ENCODE measurements at regions not wholly inside any gene's neighbourhood (a gene's known extent, or its start where the extent isn't known, plus 50 kb on each side); places are given as distances from the start of the nearest gene placed in this dataset.

DNA sequence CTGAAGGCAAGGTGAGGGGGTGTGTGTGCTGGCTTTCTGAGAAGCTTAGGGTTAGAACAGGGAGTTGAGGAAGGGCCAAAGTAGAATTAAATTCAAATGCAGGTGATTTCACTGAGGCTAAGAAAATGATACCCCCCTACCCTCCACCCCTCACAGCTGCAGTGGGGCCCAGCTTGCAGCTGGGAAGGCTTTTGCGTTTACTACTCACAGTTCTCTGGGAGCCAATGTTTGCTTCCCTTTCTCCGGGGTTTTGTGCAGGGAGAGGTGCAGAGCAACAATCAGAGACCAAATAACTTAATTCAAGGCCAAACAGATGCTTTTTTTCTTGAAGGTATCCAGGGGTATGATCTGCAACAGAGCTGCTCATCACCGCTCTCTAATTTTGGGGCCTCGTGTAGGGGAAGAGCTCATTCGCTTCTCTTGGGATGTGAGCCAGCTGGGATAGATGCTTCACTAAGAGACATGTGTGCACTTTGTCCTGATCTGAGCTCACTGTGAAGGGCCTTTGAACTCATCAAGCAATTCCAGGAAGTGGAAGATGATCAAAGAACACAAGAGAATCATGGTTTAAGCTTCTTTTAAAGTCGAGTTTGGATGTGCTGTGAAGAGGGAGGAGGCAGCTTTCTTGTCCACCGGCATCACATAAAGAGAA is 122.7 kb upstream of the C1GALT1C1 start:
- H3K27ac ChIP-seq (ENCODE audit: low read depth, low read length), result no peak overlapping the region
- WGBS, result 95% methylated on average over 5 of the region's 7 CpGs
- H3K9me3 ChIP-seq (ENCODE audit: insufficient read depth, low read depth, low read length), result no peaks in the 10 kb centered on the region
- no peaks in the 10 kb centered on the region for H3K4me1 ChIP-seq (ENCODE audit: insufficient read depth, low read length)
- no peaks in the 10 kb centered on the region for H3K36me3 ChIP-seq (ENCODE audit: insufficient read depth, low read length)
- H3K4me3 ChIP-seq (ENCODE audit: low read length), result no peak overlapping the region
- no peak overlapping the region for H3K9ac ChIP-seq (ENCODE audit: low read depth, low read length)
- H3K27me3 ChIP-seq (ENCODE audit: insufficient read depth, low read length), result no peaks in the 10 kb centered on the region

DNA sequence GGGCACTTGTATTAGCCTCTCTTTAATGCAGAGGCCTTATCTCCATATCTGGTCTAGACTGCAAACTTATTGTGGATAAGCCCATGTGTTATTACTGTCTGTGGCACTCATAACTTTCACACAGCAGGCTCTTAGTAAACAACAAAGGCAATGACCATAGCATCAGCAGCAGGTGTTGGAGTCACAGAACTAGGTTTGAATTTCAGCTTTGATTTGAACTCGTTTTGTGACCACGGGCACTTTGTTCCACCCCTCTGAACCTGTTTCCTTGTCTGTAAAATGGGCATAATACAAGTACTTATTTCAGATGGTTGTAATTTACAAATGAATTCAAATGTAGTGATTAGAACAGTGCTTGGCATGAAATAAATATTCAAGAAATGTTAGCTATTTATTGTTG is 121.8 kb upstream of the C1GALT1C1 start:
- Histone ChIP-seq H3K36me3 (ENCODE audit: insufficient read depth, low read length) (no peaks in the 10 kb centered on the region), H3K27me3 (ENCODE audit: insufficient read depth, low read length) (no peaks in the 10 kb centered on the region), H3K9ac (ENCODE audit: low read depth, low read length) (no peak overlapping the region), H3K9me3 (ENCODE audit: insufficient read depth, low read depth, low read length) (no peaks in the 10 kb centered on the region), H3K27ac (ENCODE audit: low read depth, low read length) (no peak overlapping the region), H3K4me3 (ENCODE audit: low read length) (no peak overlapping the region), H3K4me1 (ENCODE audit: insufficient read depth, low read length) (no peaks in the 10 kb centered on the region)
- 92% methylated on average over 2 of the region's 2 CpGs for WGBS

GRCh38 chrX:120750381-120750780 is 120.5 kb upstream of the C1GALT1C1 start:
- H3K9ac ChIP-seq (ENCODE audit: low read depth, low read length), result no peak overlapping the region
- H3K4me1 ChIP-seq (ENCODE audit: insufficient read depth, low read length), result no peaks in the 10 kb centered on the region
- no peak overlapping the region for H3K27ac ChIP-seq (ENCODE audit: low read depth, low read length)
- H3K9me3 ChIP-seq (ENCODE audit: insufficient read depth, low read depth, low read length), result no peaks in the 10 kb centered on the region
- no peaks in the 10 kb centered on the region for H3K36me3 ChIP-seq (ENCODE audit: insufficient read depth, low read length)
- WGBS, result 90% methylated on average over 1 of the region's 1 CpG
- no peak overlapping the region for H3K4me3 ChIP-seq (ENCODE audit: low read length)
- no peaks in the 10 kb centered on the region for H3K27me3 ChIP-seq (ENCODE audit: insufficient read depth, low read length)

- WGBS, result 85% methylated on average over 4 of the region's 4 CpGs
- no peaks in the 10 kb centered on the region for H3K36me3 ChIP-seq (ENCODE audit: insufficient read depth, low read length)
- no peak overlapping the region for H3K4me3 ChIP-seq (ENCODE audit: low read length)
- H3K27ac ChIP-seq (ENCODE audit: low read depth, low read length), result no peak overlapping the region
- no peaks in the 10 kb centered on the region for H3K4me1 ChIP-seq (ENCODE audit: insufficient read depth, low read length)
- H3K9me3 ChIP-seq (ENCODE audit: insufficient read depth, low read depth, low read length), result no peaks in the 10 kb centered on the region
- no peaks in the 10 kb centered on the region for H3K27me3 ChIP-seq (ENCODE audit: insufficient read depth, low read length)
- H3K9ac ChIP-seq (ENCODE audit: low read depth, low read length), result no peak overlapping the region
These were observed 119.4 kb upstream of the C1GALT1C1 start for GRCh38 chrX:120749141-120749846.

GRCh38 chrX:120746153-120746552 is 116.3 kb upstream of the C1GALT1C1 start:
- 97% methylated on average over 1 of the region's 2 CpGs for WGBS

DNA sequence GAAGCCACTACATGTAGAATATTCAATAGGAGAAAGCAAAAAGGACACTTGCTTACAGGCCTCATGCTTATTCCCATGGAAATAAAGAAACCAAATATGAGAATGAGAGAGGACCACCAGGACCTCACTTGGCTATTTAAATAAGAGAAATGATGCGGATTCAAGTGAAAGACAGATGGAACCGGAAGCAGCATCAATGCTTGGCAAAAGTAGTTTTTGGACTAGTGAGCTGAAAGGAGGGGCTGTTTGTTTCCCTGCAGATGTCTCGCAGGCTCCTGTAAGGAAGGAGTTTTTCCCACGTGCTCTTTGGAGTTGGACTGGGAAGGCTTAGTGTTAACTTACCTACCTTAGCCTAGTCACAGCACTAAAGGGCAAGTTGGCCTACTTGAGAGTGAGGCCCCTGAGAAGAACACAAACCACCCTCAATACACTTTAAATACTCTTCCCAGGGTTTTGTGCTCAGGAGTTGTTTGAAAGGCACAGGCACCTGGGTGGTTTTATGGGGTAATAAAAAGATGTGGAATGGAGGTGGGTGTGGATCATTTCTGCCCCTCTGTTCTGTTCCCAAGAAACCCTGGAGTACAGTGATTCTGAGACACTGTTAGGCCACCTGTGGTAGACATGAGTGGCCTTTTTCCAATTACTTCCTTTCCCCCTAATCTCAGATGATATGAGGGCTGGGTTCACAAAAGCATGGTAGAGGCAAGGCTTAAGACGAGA is 113.3 kb upstream of the C1GALT1C1 start:
- H3K4me1 ChIP-seq (ENCODE audit: insufficient read depth, low read length), result no peaks in the 10 kb centered on the region
- H3K27me3 ChIP-seq (ENCODE audit: insufficient read depth, low read length), result no peaks in the 10 kb centered on the region; the same call in 1 of the 2 replicates
- no peak overlapping the region for H3K9ac ChIP-seq (ENCODE audit: low read depth, low read length)
- WGBS, result 96% methylated on average over 4 of the region's 5 CpGs
- H3K27ac ChIP-seq (ENCODE audit: low read depth, low read length), result no peak overlapping the region
- no peak overlapping the region for H3K4me3 ChIP-seq (ENCODE audit: low read length)
- no peaks in the 10 kb centered on the region for H3K36me3 ChIP-seq (ENCODE audit: insufficient read depth, low read length)
- no peaks in the 10 kb centered on the region for H3K9me3 ChIP-seq (ENCODE audit: insufficient read depth, low read depth, low read length)

More at GRCh38 chrX:120746153-120746552, 116.3 kb upstream of the C1GALT1C1 start:
- no peak overlapping the region for H3K27ac ChIP-seq (ENCODE audit: low read depth, low read length)
- H3K36me3 ChIP-seq (ENCODE audit: insufficient read depth, low read length), result no peaks in the 10 kb centered on the region
- H3K9me3 ChIP-seq (ENCODE audit: insufficient read depth, low read depth, low read length), result no peaks in the 10 kb centered on the region
- H3K4me1 ChIP-seq (ENCODE audit: insufficient read depth, low read length), result no peaks in the 10 kb centered on the region
- H3K27me3 ChIP-seq (ENCODE audit: insufficient read depth, low read length), result no peaks in the 10 kb centered on the region
- no peak overlapping the region for H3K9ac ChIP-seq (ENCODE audit: low read depth, low read length)
- H3K4me3 ChIP-seq (ENCODE audit: low read length), result no peak overlapping the region

GRCh38 chrX:120741452-120741851 is 111.6 kb upstream of the C1GALT1C1 start:
- Histone ChIP-seq H3K4me1 (ENCODE audit: insufficient read depth, low read length) (no peaks in the 10 kb centered on the region), H3K27ac (ENCODE audit: low read depth, low read length) (no peak overlapping the region), H3K9me3 (ENCODE audit: insufficient read depth, low read depth, low read length) (no peaks in the 10 kb centered on the region), H3K4me3 (ENCODE audit: low read length) (no peak overlapping the region), H3K27me3 (ENCODE audit: insufficient read depth, low read length) (no peaks in the 10 kb centered on the region; the same call in 1 of the 2 replicates), H3K36me3 (ENCODE audit: insufficient read depth, low read length) (no peaks in the 10 kb centered on the region), H3K9ac (ENCODE audit: low read depth, low read length) (no peak overlapping the region)
- WGBS, result 97% methylated on average over 3 of the region's 3 CpGs

DNA sequence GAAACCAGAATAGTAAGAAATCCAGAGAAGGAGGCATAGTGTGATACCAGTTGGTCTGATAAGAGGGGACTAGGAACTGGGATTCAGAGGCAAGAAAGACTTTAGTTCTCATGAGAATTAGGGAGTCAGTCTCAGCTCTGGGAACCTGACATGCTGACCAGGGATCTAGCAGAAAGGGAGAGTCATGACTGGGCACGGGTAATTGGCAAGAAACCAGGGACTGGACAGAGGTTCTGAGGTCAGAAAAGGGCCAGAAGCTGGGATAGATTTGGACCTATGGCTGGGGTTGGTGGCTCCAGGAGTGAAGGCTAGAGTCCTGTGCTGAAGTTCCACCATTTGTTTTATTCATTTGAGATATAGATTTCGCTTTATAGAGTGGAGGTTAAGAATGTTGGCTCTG is 110.2 kb upstream of the C1GALT1C1 start:
- no peaks in the 10 kb centered on the region for H3K9me3 ChIP-seq (ENCODE audit: insufficient read depth, low read depth, low read length)
- H3K27ac ChIP-seq (ENCODE audit: low read depth, low read length), result no peak overlapping the region
- H3K36me3 ChIP-seq (ENCODE audit: insufficient read depth, low read length), result no peaks in the 10 kb centered on the region
- H3K9ac ChIP-seq (ENCODE audit: low read depth, low read length), result no peak overlapping the region
- WGBS, result 84% methylated on average over 2 of the region's 2 CpGs
- H3K27me3 ChIP-seq (ENCODE audit: insufficient read depth, low read length), result no peaks in the 10 kb centered on the region; the same call in 1 of the 2 replicates
- no peak overlapping the region for H3K4me3 ChIP-seq (ENCODE audit: low read length)
- H3K4me1 ChIP-seq (ENCODE audit: insufficient read depth, low read length), result no peaks in the 10 kb centered on the region

- Histone ChIP-seq H3K27me3 (ENCODE audit: insufficient read depth, low read length) (no peaks in the 10 kb centered on the region; the same call in 1 of the 2 replicates), H3K4me3 (ENCODE audit: low read length) (no peak overlapping the region), H3K36me3 (ENCODE audit: insufficient read depth, low read length) (no peaks in the 10 kb centered on the region), H3K9ac (ENCODE audit: low read depth, low read length) (no peak overlapping the region), H3K27ac (ENCODE audit: low read depth, low read length) (no peak overlapping the region), H3K4me1 (ENCODE audit: insufficient read depth, low read length) (no peaks in the 10 kb centered on the region), H3K9me3 (ENCODE audit: insufficient read depth, low read depth, low read length) (no peaks in the 10 kb centered on the region)
These were observed 109.4 kb upstream of the C1GALT1C1 start for GRCh38 chrX:120739300-120739699.

- Histone ChIP-seq H3K27me3 (ENCODE audit: insufficient read depth, low read length) (no peaks in the 10 kb centered on the region; the same call in 1 of the 2 replicates), H3K4me3 (ENCODE audit: low read length) (no peak overlapping the region), H3K9ac (ENCODE audit: low read depth, low read length) (no peak overlapping the region), H3K4me1 (ENCODE audit: insufficient read depth, low read length) (no peaks in the 10 kb centered on the region), H3K36me3 (ENCODE audit: insufficient read depth, low read length) (no peaks in the 10 kb centered on the region), H3K27ac (ENCODE audit: low read depth, low read length) (no peak overlapping the region), H3K9me3 (ENCODE audit: insufficient read depth, low read depth, low read length) (no peaks in the 10 kb centered on the region)
- WGBS, result 91% methylated on average over 1 of the region's 1 CpG
These were observed 107.1 kb upstream of the C1GALT1C1 start for GRCh38 chrX:120736989-120737388.

GRCh38 chrX:120735966-120736365 is 106.1 kb upstream of the C1GALT1C1 start:
- Histone ChIP-seq H3K4me3 (ENCODE audit: low read length) (no peak overlapping the region), H3K4me1 (ENCODE audit: insufficient read depth, low read length) (no peaks in the 10 kb centered on the region), H3K36me3 (ENCODE audit: insufficient read depth, low read length) (no peaks in the 10 kb centered on the region), H3K9me3 (ENCODE audit: insufficient read depth, low read depth, low read length) (no peaks in the 10 kb centered on the region), H3K27me3 (ENCODE audit: insufficient read depth, low read length) (no peaks in the 10 kb centered on the region; the same call in 1 of the 2 replicates), H3K9ac (ENCODE audit: low read depth, low read length) (no peak overlapping the region), H3K27ac (ENCODE audit: low read depth, low read length) (no peak overlapping the region)
- 60% methylated on average over 1 of the region's 2 CpGs for WGBS
